Cardiac fibroblast (primary cell): ENCODE measurements at regions not wholly inside any gene's neighbourhood (a gene's known extent, or its start where the extent isn't known, plus 50 kb on each side); places are given as distances from the start of the nearest gene placed in this dataset.

ENCODE experiments used
- DNase-seq, 2 donors: peaks; one replicate each; pipeline versions ENCODE4 v3.0.0 to v3.0.0-alpha.2; 2010; ENCODE audit warnings: low read depth in 2 of 2
- H3K4me3 ChIP-seq, 2 donors: replicated peaks in 1 of 2; 1 replicate in 1 of 2; 2 replicates in 1 of 2; pipeline ENCODE4 v1.5.1; 2011; ENCODE audit warnings: low read depth in 2 of 2, low read length in 2 of 2, mild to moderate bottlenecking in 2 of 2, moderate library complexity in 1 of 2
- TF ChIP-seq, protein P1 (sequence below): IDR thresholded peaks from one replicate; pipeline ENCODE4 v1.5.1; 2011; ENCODE audit warnings: low read depth, mild to moderate bottlenecking, low read length, inconsistent platforms

DNA sequence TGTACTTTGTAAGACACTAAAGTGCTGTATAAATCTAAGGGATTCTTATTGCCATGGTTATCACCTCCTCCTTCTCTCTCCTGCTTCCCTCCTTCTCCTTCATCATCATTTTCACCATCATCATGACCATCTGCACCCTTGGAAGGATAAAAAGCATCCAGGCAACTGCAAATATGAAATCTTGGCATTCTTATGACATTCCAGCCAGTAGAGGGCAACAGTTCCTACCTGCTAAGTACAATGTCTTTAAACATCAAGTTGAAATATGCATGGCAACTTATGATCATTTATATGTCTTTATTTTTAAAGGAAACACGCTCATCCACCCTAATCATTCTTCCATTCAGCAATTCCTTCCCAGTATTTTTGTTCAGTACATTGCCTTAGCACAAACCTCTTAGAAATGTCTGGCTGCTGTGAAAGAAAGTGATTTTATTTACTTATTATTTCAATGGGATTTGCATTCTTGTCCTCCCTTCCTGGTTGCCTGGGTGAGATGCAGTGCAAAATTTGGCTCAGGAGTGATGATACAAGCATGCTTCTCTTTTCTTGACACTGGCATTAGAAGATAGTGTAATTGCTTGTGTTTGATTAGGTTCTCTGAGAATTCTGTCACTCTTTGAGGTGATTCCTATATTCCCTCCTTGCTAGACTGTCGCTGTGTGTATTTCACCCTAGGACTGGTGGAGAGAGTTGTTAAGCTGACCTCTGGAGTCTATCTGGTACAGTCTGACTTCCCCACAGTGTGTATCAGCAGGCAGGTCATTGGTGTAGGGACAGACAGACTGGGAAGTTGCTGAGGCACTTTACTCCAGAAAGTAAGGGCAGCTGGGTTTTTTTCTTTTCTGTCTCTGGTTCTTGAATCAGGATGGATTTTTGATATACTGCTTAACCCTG is 188.5 kb upstream of the BMPER start:
- TF ChIP-seq, protein P1, sequence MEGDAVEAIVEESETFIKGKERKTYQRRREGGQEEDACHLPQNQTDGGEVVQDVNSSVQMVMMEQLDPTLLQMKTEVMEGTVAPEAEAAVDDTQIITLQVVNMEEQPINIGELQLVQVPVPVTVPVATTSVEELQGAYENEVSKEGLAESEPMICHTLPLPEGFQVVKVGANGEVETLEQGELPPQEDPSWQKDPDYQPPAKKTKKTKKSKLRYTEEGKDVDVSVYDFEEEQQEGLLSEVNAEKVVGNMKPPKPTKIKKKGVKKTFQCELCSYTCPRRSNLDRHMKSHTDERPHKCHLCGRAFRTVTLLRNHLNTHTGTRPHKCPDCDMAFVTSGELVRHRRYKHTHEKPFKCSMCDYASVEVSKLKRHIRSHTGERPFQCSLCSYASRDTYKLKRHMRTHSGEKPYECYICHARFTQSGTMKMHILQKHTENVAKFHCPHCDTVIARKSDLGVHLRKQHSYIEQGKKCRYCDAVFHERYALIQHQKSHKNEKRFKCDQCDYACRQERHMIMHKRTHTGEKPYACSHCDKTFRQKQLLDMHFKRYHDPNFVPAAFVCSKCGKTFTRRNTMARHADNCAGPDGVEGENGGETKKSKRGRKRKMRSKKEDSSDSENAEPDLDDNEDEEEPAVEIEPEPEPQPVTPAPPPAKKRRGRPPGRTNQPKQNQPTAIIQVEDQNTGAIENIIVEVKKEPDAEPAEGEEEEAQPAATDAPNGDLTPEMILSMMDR: peak; percentile 63
- H3K4me3 ChIP-seq: no peak overlapping the region
- peak; percentile 81 to 82 for DNase-seq

DNA sequence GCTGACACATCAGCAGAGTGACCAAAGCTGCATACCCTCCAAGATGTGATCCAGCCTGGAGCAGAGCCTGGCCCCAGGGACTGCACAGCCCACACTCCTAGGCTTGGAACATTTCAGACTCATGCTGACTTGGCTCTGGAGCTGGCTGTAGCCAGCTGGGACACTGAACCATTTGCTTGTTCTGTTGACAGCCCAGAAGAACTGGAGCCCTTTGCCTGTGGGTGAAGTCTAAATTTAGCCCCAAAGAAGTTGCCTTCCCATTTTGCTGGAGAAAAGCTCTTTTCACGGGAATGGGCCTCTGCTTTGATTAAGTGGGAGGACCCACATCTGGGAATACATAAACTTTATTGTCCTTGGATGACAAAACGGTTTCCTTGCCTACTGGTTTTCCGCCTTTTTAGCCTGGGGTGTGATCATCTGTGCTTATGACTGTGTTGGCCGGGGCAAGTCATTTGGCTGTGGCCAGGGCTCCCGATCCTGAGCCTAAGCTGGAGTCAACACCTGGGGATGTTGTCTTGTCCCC is 186.2 kb upstream of the BMPER start:
- TF ChIP-seq, protein P1: no peak
- H3K4me3 ChIP-seq: no peak overlapping the region
- peak; percentile 17 to 85 for DNase-seq

DNA sequence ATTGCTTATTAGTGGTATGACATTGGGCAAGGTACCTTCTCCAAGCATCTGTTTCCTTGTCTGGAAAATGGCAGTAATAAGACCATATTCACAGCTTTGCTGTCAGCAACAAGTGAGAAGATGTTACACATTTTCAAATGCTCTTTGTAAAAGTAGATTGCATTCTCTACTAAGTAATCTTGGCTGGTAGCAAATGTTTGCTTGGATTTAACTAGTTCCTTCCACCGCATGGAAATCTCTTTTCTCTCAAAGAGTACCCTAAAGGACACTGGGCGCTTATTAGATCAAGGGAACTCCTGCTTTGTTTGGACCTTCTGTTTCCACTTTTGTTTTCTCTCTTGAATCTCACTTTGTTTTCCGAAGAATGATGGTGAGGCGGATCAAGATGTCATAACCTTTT is 185.2 kb upstream of the BMPER start:
- H3K4me3 ChIP-seq: no peak overlapping the region
- TF ChIP-seq, protein P1: no peak
- DNase-seq: no peak

DNA sequence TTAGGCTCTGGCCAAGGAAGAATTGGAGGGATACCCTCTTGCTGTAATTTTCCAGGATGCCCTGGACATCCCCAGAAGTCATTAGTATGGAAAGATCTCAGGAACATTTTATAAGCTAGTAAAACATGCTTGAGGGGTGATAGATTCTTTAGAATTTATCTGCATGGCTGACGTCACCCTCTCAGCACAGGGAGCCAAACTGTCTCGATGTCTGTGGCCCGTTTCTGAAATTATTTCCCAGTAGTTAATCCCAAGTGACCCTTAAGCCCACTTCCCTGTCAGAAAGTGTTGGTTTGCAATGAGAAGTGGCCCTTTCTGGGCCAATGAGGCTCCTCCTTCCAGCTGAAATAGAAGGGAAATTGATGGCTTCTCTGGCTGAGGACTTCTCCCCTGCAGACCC is 184.5 kb upstream of the BMPER start:
- DNase-seq: no peak
- TF ChIP-seq, protein P1: no peak

DNA sequence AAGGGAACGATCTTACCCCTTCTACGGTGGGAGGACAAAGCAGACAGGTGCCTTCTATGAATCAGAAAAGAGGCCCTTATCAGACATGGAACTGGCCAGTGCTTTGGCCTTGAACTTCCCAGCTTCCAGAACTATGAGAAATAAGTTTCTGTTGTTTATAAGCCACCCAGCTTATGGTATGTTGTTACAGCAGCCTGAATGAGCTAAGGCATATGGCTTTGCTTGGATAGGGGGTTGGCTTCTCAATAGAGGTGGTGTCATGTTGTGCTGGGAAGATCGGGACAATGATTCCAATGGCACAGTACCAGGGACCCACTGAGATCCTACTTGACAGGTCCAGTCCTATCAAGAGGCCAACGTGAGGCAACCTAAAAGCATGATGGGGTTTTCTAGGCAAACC is 183.4 kb upstream of the BMPER start:
- no peak for DNase-seq
- no peak overlapping the region for H3K4me3 ChIP-seq
- TF ChIP-seq, protein P1: no peak

More for the DNA sequence above, 184.5 kb upstream of the BMPER start:
- no peak overlapping the region for H3K4me3 ChIP-seq

DNA sequence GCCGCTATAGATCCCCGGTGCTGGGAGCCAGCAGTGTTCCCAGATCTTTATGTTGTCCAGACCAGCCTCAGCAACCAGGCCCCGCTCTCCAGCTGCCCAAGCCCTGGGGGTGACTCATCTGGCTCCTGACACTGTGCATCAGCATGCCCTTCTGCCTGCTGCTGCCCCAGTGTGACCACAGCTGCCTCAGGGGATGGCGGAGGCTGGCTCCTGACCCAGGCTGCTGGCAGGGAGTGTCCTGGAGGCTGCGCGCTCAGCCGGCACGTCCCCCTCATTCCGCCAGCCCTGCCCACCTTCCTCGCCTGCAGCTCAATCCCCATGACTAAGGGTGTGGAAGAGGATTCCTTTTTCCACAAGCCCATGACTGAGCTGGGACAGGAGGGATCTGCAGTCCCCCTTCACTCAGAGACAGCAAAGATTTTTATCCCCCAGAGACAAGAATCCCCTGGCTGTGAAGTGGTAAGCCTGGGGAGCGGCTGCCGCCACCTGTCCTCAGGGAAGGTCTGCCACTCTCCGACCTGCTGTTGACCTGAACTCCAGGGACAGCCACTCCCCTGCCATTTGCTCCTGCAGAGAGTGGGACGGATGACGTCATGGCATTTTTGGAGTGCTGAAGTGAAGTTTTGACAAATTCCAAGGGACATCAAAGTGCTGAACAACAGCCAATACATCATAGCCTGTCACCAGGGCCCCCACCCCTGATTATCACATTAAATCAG is 182.8 kb upstream of the BMPER start:
- peak; percentile 74 to 92 for DNase-seq
- no peak overlapping the region for H3K4me3 ChIP-seq
- TF ChIP-seq, protein P1: no peak
